ENCODE measurements at regions not wholly inside any gene's neighbourhood (a gene's known extent, or its start where the extent isn't known, plus 50 kb on each side); places are given as distances from the start of the nearest gene placed in this dataset.

GRCh38 chr1:30036666-30037065 is 686.7 kb downstream of the MATN1 start:
- no peak for DNase-seq

- no peak for DNase-seq
These were observed 687.2 kb downstream of the MATN1 start for GRCh38 chr1:30036229-30036547.

GRCh38 chr1:30035522-30036228 is 687.7 kb downstream of the MATN1 start:
- no peak for DNase-seq

- peak; percentile 6 to 22 (median 10) for DNase-seq
These were observed 688.5 kb downstream of the MATN1 start for GRCh38 chr1:30034627-30035521.

GRCh38 chr1:30034105-30034626 is 689.2 kb downstream of the MATN1 start:
- no peak for DNase-seq

- DNase-seq = no peak
These were observed 689.9 kb downstream of the MATN1 start for GRCh38 chr1:30033256-30034104.

GRCh38 chr1:30032302-30032701 is 691.1 kb downstream of the MATN1 start:
- no peak for DNase-seq

GRCh38 chr1:30029677-30030076 is 693.7 kb downstream of the MATN1 start:
- no peak for DNase-seq

GRCh38 chr1:30028939-30029338 is 694.4 kb downstream of the MATN1 start:
- DNase-seq = no peak

GRCh38 chr1:30028283-30028682 is 695.1 kb downstream of the MATN1 start:
- no peak for DNase-seq

- no peak for DNase-seq
These were observed 696.1 kb downstream of the MATN1 start for GRCh38 chr1:30027247-30027646.

GRCh38 chr1:30024411-30025195 is 698.8 kb downstream of the MATN1 start:
- no peak for DNase-seq

- no peak for DNase-seq
These were observed 699.9 kb downstream of the MATN1 start for GRCh38 chr1:30023339-30024022.

- no peak for DNase-seq
These were observed 709.4 kb downstream of the MATN1 start for GRCh38 chr1:30014031-30014430.

- peak in 1 of 3 donors; percentile 11 for DNase-seq
These were observed 710.6 kb downstream of the MATN1 start for GRCh38 chr1:30012455-30013440.

GRCh38 chr1:30011970-30012369 is 711.4 kb downstream of the MATN1 start:
- DNase-seq = no peak

GRCh38 chr1:30010506-30011106 is 712.8 kb downstream of the MATN1 start:
- DNase-seq = no peak

- no peak for DNase-seq
These were observed 713.7 kb downstream of the MATN1 start for GRCh38 chr1:30009720-30010119.
